Mesenchymal stem cell (in vitro differentiated cells and primary cell): ENCODE measurements at regions not wholly inside any gene's neighbourhood (a gene's known extent, or its start where the extent isn't known, plus 50 kb on each side); places are given as distances from the start of the nearest gene placed in this dataset.
A peak's percentile ranks its signal among the peaks of the same experiment; 100 is the strongest.

Source experiments
- DNase-seq: peaks from one replicate; pipeline ENCODE4 v3.0.0-alpha.2; 2013
- H2AFZ ChIP-seq: one replicate; pipeline ENCODE4 v1.6.1; 2013; ENCODE audit warnings: low read depth, mild to moderate bottlenecking, control low read depth, inconsistent platforms, low read length, moderate library complexity
- H2AK5ac ChIP-seq: 2 replicates; pipeline ENCODE4 v1.6.1; 2013; ENCODE audit warnings: low read length, moderate library complexity, mild to moderate bottlenecking, inconsistent platforms; ENCODE audit not compliant: severe bottlenecking
- H2BK120ac ChIP-seq: one replicate; pipeline ENCODE4 v1.6.1; 2013; ENCODE audit warnings: low read depth, mild to moderate bottlenecking, inconsistent platforms, low read length, moderate library complexity
- H2BK12ac ChIP-seq, 2 experiments: one replicate each; pipeline ENCODE4 v1.6.1; 2013; ENCODE audit warnings: inconsistent platforms in 2 of 2, low read length in 2 of 2, mild to moderate bottlenecking in 2 of 2, moderate library complexity in 2 of 2, control low read depth in 1 of 2
- H2BK15ac ChIP-seq: one replicate; pipeline ENCODE4 v1.6.1; 2013; ENCODE audit warnings: mild to moderate bottlenecking, low read depth, inconsistent platforms; ENCODE audit not compliant: poor library complexity, severe bottlenecking
- H2BK5ac ChIP-seq: 2 replicates; pipeline ENCODE4 v1.6.1; 2013; ENCODE audit warnings: low read depth, mild to moderate bottlenecking, low read length, control low read depth, inconsistent platforms; ENCODE audit not compliant: poor library complexity, severe bottlenecking
- H3K14ac ChIP-seq, 2 experiments: one replicate each; pipeline ENCODE4 v1.6.1; 2013; ENCODE audit warnings: inconsistent platforms in 2 of 2, low read length in 2 of 2, control low read depth in 1 of 2, mild to moderate bottlenecking in 1 of 2, moderate library complexity in 1 of 2
- H3K18ac ChIP-seq, 2 experiments: one replicate each; pipeline ENCODE4 v1.6.1; 2013; ENCODE audit warnings: inconsistent platforms in 2 of 2, low read length in 2 of 2, control low read depth in 1 of 2, low read depth in 1 of 2, mild to moderate bottlenecking in 1 of 2
- H3K23ac ChIP-seq, 2 experiments: one replicate each; pipeline ENCODE4 v1.6.1; 2013; ENCODE audit warnings: inconsistent platforms in 2 of 2, low read length in 2 of 2, mild to moderate bottlenecking in 2 of 2, moderate library complexity in 2 of 2, control low read depth in 1 of 2
- H3K27ac ChIP-seq: 2 replicates; pipeline ENCODE4 v1.5.1; 2013; ENCODE audit warnings: mild to moderate bottlenecking, moderate library complexity, low read length, control low read depth, inconsistent platforms; ENCODE audit not compliant: poor library complexity, severe bottlenecking
- H3K27me3 ChIP-seq, 2 experiments: 2 replicates each; pipeline versions ENCODE4 v1.6.1 to v1.7.0; 2013; ENCODE audit warnings: low read length in 2 of 2, mild to moderate bottlenecking in 2 of 2, moderate library complexity in 2 of 2, control low read depth in 1 of 2, inconsistent platforms in 1 of 2; ENCODE audit not compliant: control insufficient read depth in 1 of 2, insufficient read depth in 1 of 2
- H3K36me3 ChIP-seq, 2 experiments: 2 replicates each; pipeline versions ENCODE4 v1.6.1 to v1.7.0; 2013; ENCODE audit warnings: low read length in 2 of 2, control low read depth in 1 of 2, inconsistent platforms in 1 of 2, low read depth in 1 of 2, mild to moderate bottlenecking in 1 of 2; ENCODE audit not compliant: insufficient read depth in 2 of 2, control insufficient read depth in 1 of 2
- H3K4ac ChIP-seq, 2 experiments: one replicate each; pipeline ENCODE4 v1.6.1; 2013; ENCODE audit warnings: inconsistent platforms in 2 of 2, low read length in 2 of 2, mild to moderate bottlenecking in 2 of 2, moderate library complexity in 2 of 2, control low read depth in 1 of 2, low read depth in 1 of 2
- H3K4me1 ChIP-seq: 2 replicates; pipeline ENCODE4 v1.6.1; 2013; ENCODE audit warnings: low read depth, low read length, control low read depth; ENCODE audit not compliant: control insufficient read depth, insufficient read depth
- H3K4me2 ChIP-seq: 2 replicates; pipeline ENCODE4 v1.6.1; 2013; ENCODE audit warnings: low read length, mild to moderate bottlenecking, inconsistent platforms; ENCODE audit not compliant: poor library complexity, severe bottlenecking
- H3K4me3 ChIP-seq, 2 experiments: 2 replicates each; pipeline versions ENCODE4 v1.5.1 to v1.7.0; 2013; ENCODE audit warnings: low read length in 2 of 2, mild to moderate bottlenecking in 2 of 2, control low read depth in 1 of 2, low read depth in 1 of 2; ENCODE audit not compliant: insufficient read depth in 1 of 2
- H3K79me1 ChIP-seq: replicated peaks from 2 replicates; pipeline ENCODE4 v1.6.1; 2013; ENCODE audit warnings: mild to moderate bottlenecking, control low read depth, low read length, inconsistent platforms; ENCODE audit not compliant: poor library complexity, severe bottlenecking
- H3K9ac ChIP-seq: 2 replicates; pipeline ENCODE4 v1.7.0; 2013; ENCODE audit warnings: mild to moderate bottlenecking, low read length, moderate library complexity
- H3K9me3 ChIP-seq: 2 replicates; pipeline ENCODE4 v1.7.0; 2013; ENCODE audit warnings: mild to moderate bottlenecking, low read length; ENCODE audit not compliant: control insufficient read depth
- H4K8ac ChIP-seq: one replicate; pipeline ENCODE4 v1.6.1; 2013; ENCODE audit warnings: inconsistent platforms, mild to moderate bottlenecking, low read length, moderate library complexity
- H4K91ac ChIP-seq: one replicate; pipeline ENCODE4 v1.6.1; 2013; ENCODE audit warnings: mild to moderate bottlenecking, low read length, inconsistent platforms
- WGBS: methylation state at CpG from one replicate; pipeline ENCODE4 v1.1.7; 2013; ENCODE audit warnings: mixed read lengths; 5-methylcytosine and 5-hydroxymethylcytosine counted together

DNA sequence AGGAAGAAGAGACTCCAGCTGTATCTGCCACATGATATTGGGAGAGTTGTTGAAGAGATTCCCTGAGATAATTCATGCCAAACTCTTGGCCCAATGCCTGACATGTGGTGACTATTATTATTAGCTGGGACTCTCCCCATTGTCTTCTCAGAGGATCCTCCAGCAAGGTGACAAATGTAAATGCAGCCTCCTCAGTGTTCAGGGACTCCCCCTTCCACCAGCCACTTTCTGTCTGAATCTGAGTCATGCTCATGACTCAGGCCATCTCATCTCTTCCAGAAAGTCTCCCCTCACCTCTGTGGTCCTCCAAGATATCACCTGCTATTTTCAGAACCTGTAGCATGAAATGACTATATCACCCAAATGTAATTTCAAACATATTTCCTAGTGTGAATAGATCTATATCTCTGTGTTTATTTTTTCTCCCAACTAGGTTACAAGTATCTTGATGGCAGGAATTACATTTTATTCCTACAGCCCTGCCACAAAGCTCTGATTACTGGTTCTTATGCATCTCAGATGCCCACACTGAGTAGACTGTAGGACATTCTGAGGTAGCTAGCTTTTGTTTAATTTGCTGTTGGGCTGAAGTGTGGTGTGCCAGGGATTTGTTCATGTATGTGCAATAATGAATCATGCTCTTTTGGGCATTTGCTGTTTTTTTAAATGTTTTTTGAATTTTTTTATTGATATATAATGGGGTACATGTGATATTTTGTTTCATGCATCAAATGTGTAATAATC is 126.6 kb upstream of the IL12B start:
- Histone ChIP-seq H3K4me2 (no peak overlapping the region), H4K8ac (no peak overlapping the region), H3K9ac (no peak overlapping the region), H3K14ac (no peak overlapping the region), H3K23ac (no peak overlapping the region), H3K4ac (no peak overlapping the region), H2BK15ac (no peak overlapping the region), H2AK5ac (no peak overlapping the region), H2BK5ac (no peak overlapping the region), H2AFZ (no peak overlapping the region), H2BK12ac (no peak overlapping the region), H3K36me3 (no peaks in the 10 kb centered on the region), H3K9me3 (no peaks in the 10 kb centered on the region), H3K18ac (no peak overlapping the region), H3K4me1 (peaks cover 8% of the 10 kb centered on the region), H4K91ac (no peak overlapping the region), H3K79me1 (no peaks in the 10 kb centered on the region), H3K27ac (no peak overlapping the region), H2BK120ac (no peak overlapping the region), H3K4me3 (no peak overlapping the region), H3K27me3 (peaks cover 9 to 22% of the 10 kb centered on the region in 2 experiments)
- peak; percentile 61 for DNase-seq

GRCh38 chr5:159458217-159458711 is 128.0 kb upstream of the IL12B start:
- Histone ChIP-seq H3K9ac (no peak overlapping the region), H3K27me3 (peaks cover 9 to 19% of the 10 kb centered on the region in 2 experiments), H4K91ac (no peak overlapping the region), H3K23ac (no peak overlapping the region), H2AK5ac (no peak overlapping the region), H3K27ac (no peak overlapping the region), H3K79me1 (no peaks in the 10 kb centered on the region), H3K4me3 (no peak overlapping the region), H2AFZ (no peak overlapping the region), H3K4ac (no peak overlapping the region), H3K9me3 (no peaks in the 10 kb centered on the region), H3K36me3 (no peaks in the 10 kb centered on the region), H2BK15ac (no peak overlapping the region), H3K4me1 (peaks cover 4% of the 10 kb centered on the region), H3K14ac (no peak overlapping the region), H4K8ac (no peak overlapping the region), H2BK5ac (no peak overlapping the region), H3K18ac (no peak overlapping the region), H2BK120ac (no peak overlapping the region), H3K4me2 (no peak overlapping the region), H2BK12ac (no peak overlapping the region)
- 87% methylated on average over 4 of the region's 4 CpGs for WGBS
- no peak for DNase-seq

- Histone ChIP-seq H3K36me3 (no peaks in the 10 kb centered on the region), H2AK5ac (no peak overlapping the region), H3K4ac (no peak overlapping the region), H3K9ac (no peak overlapping the region), H2AFZ (no peak overlapping the region), H3K4me3 (no peak overlapping the region), H3K27ac (no peak overlapping the region), H3K4me1 (peaks cover 4% of the 10 kb centered on the region), H4K8ac (peak overlapping the region; percentile 33), H3K18ac (peak overlapping the region in 1 of 2 experiments; percentile 68), H2BK12ac (peak overlapping the region; percentile 38 to 85), H3K27me3 (peaks cover 6 to 13% of the 10 kb centered on the region in 2 experiments), H3K14ac (no peak overlapping the region), H4K91ac (no peak overlapping the region), H2BK15ac (no peak overlapping the region), H3K79me1 (no peaks in the 10 kb centered on the region), H3K9me3 (no peaks in the 10 kb centered on the region), H3K23ac (no peak overlapping the region), H2BK5ac (no peak overlapping the region), H2BK120ac (no peak overlapping the region), H3K4me2 (no peak overlapping the region)
- no peak for DNase-seq
- 95% methylated on average over 2 of the region's 2 CpGs for WGBS
These were observed 128.9 kb upstream of the IL12B start for GRCh38 chr5:159459132-159459627.

GRCh38 chr5:159459951-159460538 is 129.8 kb upstream of the IL12B start:
- Histone ChIP-seq H2BK5ac (no peak overlapping the region), H2BK15ac (peak overlapping the region; percentile 3), H3K4me3 (no peak overlapping the region), H2AFZ (no peak overlapping the region), H3K18ac (no peak overlapping the region), H2BK12ac (no peak overlapping the region), H3K27me3 (peaks cover 0 to 9% of the 10 kb centered on the region in 2 experiments), H3K23ac (no peak overlapping the region), H2BK120ac (no peak overlapping the region), H3K27ac (no peak overlapping the region), H3K4me1 (peaks cover 4% of the 10 kb centered on the region), H3K4ac (no peak overlapping the region), H4K91ac (no peak overlapping the region), H4K8ac (no peak overlapping the region), H2AK5ac (no peak overlapping the region), H3K9me3 (no peaks in the 10 kb centered on the region), H3K9ac (peak overlapping the region; percentile 21), H3K14ac (no peak overlapping the region), H3K4me2 (no peak overlapping the region), H3K36me3 (no peaks in the 10 kb centered on the region), H3K79me1 (no peaks in the 10 kb centered on the region)
- 5% methylated on average over 3 of the region's 3 CpGs for WGBS
- DNase-seq: peak; percentile 78
